OCI-LY1 (cell line): ENCODE measurements at regions not wholly inside any gene's neighbourhood (a gene's known extent, or its start where the extent isn't known, plus 50 kb on each side); places are given as distances from the start of the nearest gene placed in this dataset.
"Not testable (repeated sequence)": the region's sequence is repeated elsewhere in the genome, so short reads cannot be mapped to it uniquely, and the experiment has no call there.

Experiments used
- H2AFZ ChIP-seq: fragments of 200-600 bp; sonication (generic), shearing (Covaris generic); 2 replicates; pipeline ENCODE4 v1.6.0; 2014; ENCODE audit warnings: antibody characterized with exemption, mild to moderate bottlenecking, low read length
- H3F3A ChIP-seq: fragments of 200-600 bp; sonication (generic), shearing (Covaris generic); 2 replicates; pipeline ENCODE4 v1.6.0; 2014; ENCODE audit warnings: mild to moderate bottlenecking, antibody characterized with exemption, low read length, moderate library complexity; ENCODE audit not compliant: insufficient read depth
- H3K27ac ChIP-seq: fragments of 200-600 bp; sonication (generic); 2 replicates; pipeline ENCODE4 v1.5.1; 2014; ENCODE audit warnings: low read length, mixed run types, mild to moderate bottlenecking, low read depth; ENCODE audit not compliant: poor library complexity, severe bottlenecking
- H3K27me3 ChIP-seq: fragments of 200-600 bp; sonication (generic); 2 replicates; pipeline ENCODE4 v1.6.0; 2014; ENCODE audit warnings: antibody characterized with exemption, mild to moderate bottlenecking, low read length, moderate library complexity; ENCODE audit not compliant: insufficient read depth
- H3K36me3 ChIP-seq: fragments of 200-600 bp; sonication (generic); 2 replicates; pipeline ENCODE4 v1.6.1; 2014; ENCODE audit warnings: mild to moderate bottlenecking, antibody characterized with exemption, low read length, moderate library complexity, mixed read lengths; ENCODE audit not compliant: insufficient read depth
- H3K4me1 ChIP-seq: fragments of 200-600 bp; sonication (generic); 2 replicates; pipeline ENCODE4 v1.5.1; 2014; ENCODE audit warnings: mild to moderate bottlenecking, low read length, moderate library complexity; ENCODE audit not compliant: insufficient read depth, severe bottlenecking
- H3K4me2 ChIP-seq: fragments of 200-600 bp; sonication (generic), shearing (Covaris generic); 2 replicates; pipeline ENCODE4 v1.6.1; 2014; ENCODE audit warnings: low read length
- H3K4me3 ChIP-seq: fragments of 200-600 bp; sonication (generic); 2 replicates; pipeline ENCODE4 v1.5.1; 2014; ENCODE audit warnings: low read length, low read depth, mild to moderate bottlenecking, mixed read lengths; ENCODE audit not compliant: poor library complexity, severe bottlenecking
- H3K79me2 ChIP-seq: fragments of 200-600 bp; shearing (Covaris generic); 2 replicates; pipeline ENCODE4 v1.6.1; 2016; ENCODE audit warnings: mixed run types, low read length, mixed read lengths; ENCODE audit not compliant: insufficient read depth
- H3K9ac ChIP-seq: fragments of 200-600 bp; sonication (generic), shearing (Covaris generic); 2 replicates; pipeline ENCODE4 v1.6.1; 2014; ENCODE audit warnings: mild to moderate bottlenecking, low read length, mixed read lengths
- H3K9me2 ChIP-seq: fragments of 200-600 bp; sonication (generic), shearing (Covaris generic); 2 replicates; pipeline ENCODE4 v1.6.1; 2014; ENCODE audit warnings: low read depth, mild to moderate bottlenecking, low read length, mixed read lengths
- H3K9me3 ChIP-seq: fragments of 200-600 bp; shearing (Covaris generic); 2 replicates; pipeline ENCODE4 v1.6.1; 2014; ENCODE audit warnings: low read length, mixed read lengths
- H4K20me1 ChIP-seq: fragments of 200-600 bp; sonication (generic), shearing (Covaris generic); 2 replicates; pipeline ENCODE4 v1.6.0; 2016; ENCODE audit warnings: mild to moderate bottlenecking, low read length; ENCODE audit not compliant: insufficient read depth
- EZH2 ChIP-seq: fragments of 200-600 bp; sonication (generic), shearing (Covaris generic); IDR thresholded peaks from 2 replicates; pipeline ENCODE4 v1.8.0; 2017; ENCODE audit warnings: borderline replicate concordance, mixed run types, mild to moderate bottlenecking, antibody characterized with exemption, low read length, moderate library complexity, mixed read lengths
- TF ChIP-seq, protein P1 (sequence below): fragments of 200-600 bp; sonication (generic), shearing (Covaris generic); IDR thresholded peaks from 2 replicates; pipeline ENCODE4 v1.5.1; 2017; ENCODE audit warnings: mild to moderate bottlenecking, antibody characterized with exemption, low read length, moderate library complexity, mixed read lengths

DNA sequence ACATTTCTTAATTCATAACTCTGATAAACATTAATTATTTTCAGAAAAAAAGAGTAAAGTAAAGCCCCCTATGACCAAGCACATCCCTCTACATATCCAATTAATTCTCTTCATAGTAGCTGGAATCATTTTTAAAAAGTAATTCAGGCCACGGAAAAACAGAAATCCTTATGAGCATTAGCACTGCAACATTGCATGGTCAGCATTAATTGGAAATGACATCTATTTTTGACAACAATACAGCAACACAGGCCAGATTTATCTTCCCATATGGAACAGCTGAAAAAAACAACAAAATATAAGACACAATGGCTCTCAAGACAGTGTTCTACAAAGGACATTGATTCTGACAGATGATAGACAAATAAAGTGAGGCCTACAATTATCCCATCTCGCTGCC, 236.6 kb downstream of the TMA16 start:
- no peaks in the 10 kb centered on the region for H3K9me2 ChIP-seq
- no peaks in the 10 kb centered on the region for H3K79me2 ChIP-seq
- H2AFZ ChIP-seq: no peak overlapping the region
- H4K20me1 ChIP-seq: no peaks in the 10 kb centered on the region
- no peaks in the 10 kb centered on the region for H3K9me3 ChIP-seq
- no peaks in the 10 kb centered on the region for H3K36me3 ChIP-seq
- TF ChIP-seq, protein P1, sequence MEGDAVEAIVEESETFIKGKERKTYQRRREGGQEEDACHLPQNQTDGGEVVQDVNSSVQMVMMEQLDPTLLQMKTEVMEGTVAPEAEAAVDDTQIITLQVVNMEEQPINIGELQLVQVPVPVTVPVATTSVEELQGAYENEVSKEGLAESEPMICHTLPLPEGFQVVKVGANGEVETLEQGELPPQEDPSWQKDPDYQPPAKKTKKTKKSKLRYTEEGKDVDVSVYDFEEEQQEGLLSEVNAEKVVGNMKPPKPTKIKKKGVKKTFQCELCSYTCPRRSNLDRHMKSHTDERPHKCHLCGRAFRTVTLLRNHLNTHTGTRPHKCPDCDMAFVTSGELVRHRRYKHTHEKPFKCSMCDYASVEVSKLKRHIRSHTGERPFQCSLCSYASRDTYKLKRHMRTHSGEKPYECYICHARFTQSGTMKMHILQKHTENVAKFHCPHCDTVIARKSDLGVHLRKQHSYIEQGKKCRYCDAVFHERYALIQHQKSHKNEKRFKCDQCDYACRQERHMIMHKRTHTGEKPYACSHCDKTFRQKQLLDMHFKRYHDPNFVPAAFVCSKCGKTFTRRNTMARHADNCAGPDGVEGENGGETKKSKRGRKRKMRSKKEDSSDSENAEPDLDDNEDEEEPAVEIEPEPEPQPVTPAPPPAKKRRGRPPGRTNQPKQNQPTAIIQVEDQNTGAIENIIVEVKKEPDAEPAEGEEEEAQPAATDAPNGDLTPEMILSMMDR: no peak
- no peak for TF ChIP-seq EZH2
- H3K27me3 ChIP-seq: no peaks in the 10 kb centered on the region
- H3K9ac ChIP-seq: no peak overlapping the region
- H3K4me2 ChIP-seq: no peak overlapping the region
- no peaks in the 10 kb centered on the region for H3F3A ChIP-seq
- H3K4me3 ChIP-seq: no peak overlapping the region
- H3K4me1 ChIP-seq: no peaks in the 10 kb centered on the region
- no peak overlapping the region for H3K27ac ChIP-seq

DNA sequence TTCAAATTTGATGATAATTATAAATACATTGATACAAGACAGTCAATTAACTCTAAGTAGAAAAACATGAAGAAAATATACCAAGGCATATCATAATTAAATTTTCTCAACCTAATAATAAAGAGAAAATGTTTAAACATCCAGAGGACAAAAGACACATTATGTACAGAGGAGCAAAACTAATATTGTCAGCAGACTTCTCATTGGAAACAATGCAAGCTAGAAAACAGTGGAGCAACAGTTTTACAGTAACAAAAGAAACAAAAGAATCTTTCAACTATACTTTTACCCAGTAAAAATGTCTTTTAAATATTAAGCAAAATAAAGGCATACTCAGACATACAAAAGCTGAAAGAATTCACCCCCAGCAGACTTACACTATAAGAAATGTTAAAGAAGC, 238.0 kb downstream of the TMA16 start:
- Histone ChIP-seq H3K27me3 (no peaks in the 10 kb centered on the region), H3K9ac (no peak overlapping the region), H3K9me3 (no peaks in the 10 kb centered on the region), H3K79me2 (no peaks in the 10 kb centered on the region), H3K27ac (no peak overlapping the region), H3K4me1 (no peaks in the 10 kb centered on the region), H3F3A (no peaks in the 10 kb centered on the region), H4K20me1 (no peaks in the 10 kb centered on the region), H3K9me2 (no peaks in the 10 kb centered on the region), H3K4me2 (no peak overlapping the region), H2AFZ (no peak overlapping the region), H3K4me3 (no peak overlapping the region), H3K36me3 (no peaks in the 10 kb centered on the region)
- TF ChIP-seq, protein P1: no peak
- TF ChIP-seq EZH2: no peak

GRCh38 chr4:163736876-163737275, 242.4 kb downstream of the TMA16 start:
- Histone ChIP-seq H3K9me3 (no peaks in the 10 kb centered on the region), H3K4me2 (no peak overlapping the region), H3K9ac (no peak overlapping the region), H3K36me3 (no peaks in the 10 kb centered on the region), H4K20me1 (no peaks in the 10 kb centered on the region), H3K79me2 (no peaks in the 10 kb centered on the region), H3F3A (no peaks in the 10 kb centered on the region), H3K27ac (no peak overlapping the region), H3K4me1 (no peaks in the 10 kb centered on the region), H3K27me3 (no peaks in the 10 kb centered on the region), H3K4me3 (no peak overlapping the region), H3K9me2 (no peaks in the 10 kb centered on the region), H2AFZ (no peak overlapping the region)
- TF ChIP-seq EZH2: no peak
- TF ChIP-seq, protein P1: no peak

GRCh38 chr4:163737846-163738245, 243.4 kb downstream of the TMA16 start:
- H3K9me2 ChIP-seq, H3K9me3 ChIP-seq, H3K79me2 ChIP-seq, H3K9ac ChIP-seq, H2AFZ ChIP-seq, H3K4me1 ChIP-seq, H3K36me3 ChIP-seq, H3K27me3 ChIP-seq, H3F3A ChIP-seq, H3K27ac ChIP-seq, H4K20me1 ChIP-seq, H3K4me2 ChIP-seq, H3K4me3 ChIP-seq: not testable (repeated sequence)
